ENCODE measurements at regions not wholly inside any gene's neighbourhood (a gene's known extent, or its start where the extent isn't known, plus 50 kb on each side); places are given as distances from the start of the nearest gene placed in this dataset.

- H3K4me1 ChIP-seq = no peaks in the 10 kb centered on the region
Observed at GRCh38 chr9:28915202-28915930, 1342.1 kb upstream of the C9orf72 start.

GRCh38 chr9:28916348-28916747, 1343.1 kb upstream of the C9orf72 start:
- WGBS, 4 donors = 55 to 61% (median 60%) methylated on average over 3 of the region's 3 CpGs
- Histone ChIP-seq H3K27ac (no peak overlapping the region), H3K4me1 (no peaks in the 10 kb centered on the region), H3K9me3 (no peaks in the 10 kb centered on the region), H3K36me3 (no peaks in the 10 kb centered on the region), H3K4me3 (no peak overlapping the region), H3K27me3 (no peaks in the 10 kb centered on the region)
- no peak for TF ChIP-seq CTCF (IDR thresholded peaks at IDR 0.05)
- TF ChIP-seq POLR2A (IDR thresholded peaks at IDR 0.05) = no peak
- intact Hi-C loops (cut with DNase I) = loop anchor here in 1 of 10 donors (5.0 to 10.0 kb wide), 2 partner anchors 36 to 58 kb away; no protein-coding TSS in a partner anchor
- no peak for DNase-seq
- ATAC-seq = no peak

More at GRCh38 chr9:28915202-28915930, 1342.1 kb upstream of the C9orf72 start:
- no peak overlapping the region for H3K4me3 ChIP-seq
- no peak for DNase-seq
- TF ChIP-seq CTCF (IDR thresholded peaks at IDR 0.05) (no peak), POLR2A (IDR thresholded peaks at IDR 0.05) (no peak)
- H3K36me3 ChIP-seq = no peaks in the 10 kb centered on the region
- H3K27ac ChIP-seq = no peak overlapping the region
- ATAC-seq = no peak
- 57 to 83% (median 74%) methylated on average over 2 of the region's 2 CpGs for WGBS, 4 donors
- H3K9me3 ChIP-seq = no peaks in the 10 kb centered on the region
- no peaks in the 10 kb centered on the region for H3K27me3 ChIP-seq
- intact Hi-C loops (cut with DNase I) = loop anchor here in 1 of 10 donors (5.0 to 10.0 kb wide), 2 partner anchors 37 to 59 kb away; no protein-coding TSS in a partner anchor

- WGBS, 4 donors = 68 to 75% (median 73%) methylated on average over 3 of the region's 3 CpGs
- ATAC-seq = no peak
- Histone ChIP-seq H3K4me1 (no peaks in the 10 kb centered on the region), H3K27ac (no peak overlapping the region), H3K27me3 (no peaks in the 10 kb centered on the region), H3K36me3 (no peaks in the 10 kb centered on the region), H3K9me3 (no peaks in the 10 kb centered on the region), H3K4me3 (no peak overlapping the region)
- TF ChIP-seq POLR2A (IDR thresholded peaks at IDR 0.05) = no peak
- TF ChIP-seq CTCF (IDR thresholded peaks at IDR 0.05) = no peak
- intact Hi-C loops (cut with DNase I) = no loop called here
- no peak for DNase-seq
Observed at GRCh38 chr9:28921857-28922500, 1348.7 kb upstream of the C9orf72 start.

- TF ChIP-seq POLR2A (IDR thresholded peaks at IDR 0.05) = no peak
- no peak for TF ChIP-seq CTCF (IDR thresholded peaks at IDR 0.05)
- H3K27me3 ChIP-seq = no peaks in the 10 kb centered on the region
- H3K9me3 ChIP-seq = no peaks in the 10 kb centered on the region
- no peaks in the 10 kb centered on the region for H3K4me1 ChIP-seq
- WGBS, 4 donors = 54 to 60% (median 59%) methylated on average over 4 of the region's 4 CpGs
- DNase-seq = no peak
- H3K36me3 ChIP-seq = no peaks in the 10 kb centered on the region
- intact Hi-C loops (cut with DNase I) = no loop called here
- no peak overlapping the region for H3K27ac ChIP-seq
- H3K4me3 ChIP-seq = no peak overlapping the region
- no peak for ATAC-seq
Observed at GRCh38 chr9:28922891-28923290, 1349.6 kb upstream of the C9orf72 start.
